ENCODE measurements at regions not wholly inside any gene's neighbourhood (a gene's known extent, or its start where the extent isn't known, plus 50 kb on each side); places are given as distances from the start of the nearest gene placed in this dataset.

DNA sequence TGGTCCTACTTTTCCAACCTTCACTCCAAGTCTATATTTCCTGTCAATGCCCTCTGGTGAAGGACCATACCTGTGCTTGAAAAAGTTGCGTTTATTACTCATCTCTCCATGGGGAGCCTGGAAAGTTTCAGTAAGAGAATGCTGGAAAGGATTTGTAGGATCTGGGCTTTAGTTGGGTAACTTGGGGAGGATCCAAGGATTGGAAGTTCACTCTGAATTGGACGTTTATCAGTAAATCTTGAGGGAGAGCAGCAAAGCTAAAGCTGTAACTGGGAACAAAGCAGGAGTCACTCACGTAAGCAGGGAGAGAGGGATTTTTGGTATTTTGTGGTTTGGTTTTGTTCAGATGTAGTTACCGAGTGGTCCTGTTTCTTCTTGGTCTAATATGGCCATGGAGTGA lies 51.4 kb upstream of the NPVF start:
- no peak for DNase-seq (ENCODE audit: low spot score)
- Mint-ChIP-seq H3K36me3 (ENCODE audit: low read depth, unreplicated experiment) (no peaks in the 10 kb centered on the region), H3K27me3 (ENCODE audit: unreplicated experiment) (peaks cover 2% of the 10 kb centered on the region), H3K4me3 (ENCODE audit: unreplicated experiment) (no peak overlapping the region), H3K27ac (ENCODE audit: unreplicated experiment) (no peak overlapping the region), H3K4me1 (ENCODE audit: unreplicated experiment) (no peaks in the 10 kb centered on the region), H3K9me3 (ENCODE audit: unreplicated experiment) (no peaks in the 10 kb centered on the region)
- TF ChIP-seq, protein P1, sequence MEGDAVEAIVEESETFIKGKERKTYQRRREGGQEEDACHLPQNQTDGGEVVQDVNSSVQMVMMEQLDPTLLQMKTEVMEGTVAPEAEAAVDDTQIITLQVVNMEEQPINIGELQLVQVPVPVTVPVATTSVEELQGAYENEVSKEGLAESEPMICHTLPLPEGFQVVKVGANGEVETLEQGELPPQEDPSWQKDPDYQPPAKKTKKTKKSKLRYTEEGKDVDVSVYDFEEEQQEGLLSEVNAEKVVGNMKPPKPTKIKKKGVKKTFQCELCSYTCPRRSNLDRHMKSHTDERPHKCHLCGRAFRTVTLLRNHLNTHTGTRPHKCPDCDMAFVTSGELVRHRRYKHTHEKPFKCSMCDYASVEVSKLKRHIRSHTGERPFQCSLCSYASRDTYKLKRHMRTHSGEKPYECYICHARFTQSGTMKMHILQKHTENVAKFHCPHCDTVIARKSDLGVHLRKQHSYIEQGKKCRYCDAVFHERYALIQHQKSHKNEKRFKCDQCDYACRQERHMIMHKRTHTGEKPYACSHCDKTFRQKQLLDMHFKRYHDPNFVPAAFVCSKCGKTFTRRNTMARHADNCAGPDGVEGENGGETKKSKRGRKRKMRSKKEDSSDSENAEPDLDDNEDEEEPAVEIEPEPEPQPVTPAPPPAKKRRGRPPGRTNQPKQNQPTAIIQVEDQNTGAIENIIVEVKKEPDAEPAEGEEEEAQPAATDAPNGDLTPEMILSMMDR (IDR thresholded peaks at IDR 0.05; ENCODE audit: unreplicated experiment): no peak

DNA sequence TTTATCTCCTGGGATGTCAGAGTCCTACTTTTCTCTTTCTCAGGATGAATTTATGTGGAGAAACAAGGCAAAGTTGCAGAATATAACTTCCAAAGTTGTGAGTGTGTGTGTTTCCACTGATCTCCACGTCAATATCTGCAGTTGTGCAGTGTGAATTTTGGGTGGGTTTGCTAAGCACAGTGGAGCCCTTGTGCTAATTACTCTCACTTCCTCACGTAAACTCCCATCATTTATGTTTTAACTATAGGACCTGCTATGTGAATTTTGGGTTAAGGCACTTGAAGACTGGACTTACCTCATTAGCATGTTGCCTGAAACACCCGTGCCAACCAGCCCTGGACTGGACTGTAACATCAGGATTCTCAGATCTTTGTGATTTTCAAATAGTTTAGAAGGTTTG lies 51.9 kb upstream of the NPVF start:
- Mint-ChIP-seq H3K27me3 (ENCODE audit: unreplicated experiment) (peaks cover 2% of the 10 kb centered on the region), H3K27ac (ENCODE audit: unreplicated experiment) (no peak overlapping the region), H3K4me3 (ENCODE audit: unreplicated experiment) (no peak overlapping the region), H3K4me1 (ENCODE audit: unreplicated experiment) (no peaks in the 10 kb centered on the region), H3K36me3 (ENCODE audit: low read depth, unreplicated experiment) (no peaks in the 10 kb centered on the region), H3K9me3 (ENCODE audit: unreplicated experiment) (no peaks in the 10 kb centered on the region)
- TF ChIP-seq, protein P1 (IDR thresholded peaks at IDR 0.05; ENCODE audit: unreplicated experiment): no peak
- no peak for DNase-seq (ENCODE audit: low spot score)

DNA sequence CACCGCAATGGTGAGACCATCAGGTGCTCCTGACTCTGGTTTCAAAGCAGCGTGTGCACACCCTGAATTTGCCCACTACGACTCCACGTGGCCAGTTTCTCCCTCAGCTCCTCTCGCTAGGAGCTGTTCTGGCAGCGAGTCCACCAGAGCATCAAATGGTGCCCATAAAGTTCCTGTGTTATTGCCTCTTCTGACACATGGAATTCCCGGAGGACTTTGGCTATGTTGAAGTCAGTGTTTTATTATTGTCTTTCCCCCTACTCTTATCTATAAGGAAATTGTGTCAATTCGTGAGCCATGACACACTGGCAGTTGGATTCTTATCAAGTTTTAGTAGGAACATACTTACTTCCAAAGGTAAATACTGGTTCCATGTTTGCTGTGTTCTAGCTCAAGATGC lies 53.9 kb upstream of the NPVF start:
- Mint-ChIP-seq H3K4me3 (ENCODE audit: unreplicated experiment) (no peak overlapping the region), H3K4me1 (ENCODE audit: unreplicated experiment) (no peaks in the 10 kb centered on the region), H3K9me3 (ENCODE audit: unreplicated experiment) (no peaks in the 10 kb centered on the region), H3K27me3 (ENCODE audit: unreplicated experiment) (peaks cover 2% of the 10 kb centered on the region), H3K36me3 (ENCODE audit: low read depth, unreplicated experiment) (no peaks in the 10 kb centered on the region), H3K27ac (ENCODE audit: unreplicated experiment) (no peak overlapping the region)
- DNase-seq (ENCODE audit: low spot score): no peak
- TF ChIP-seq, protein P1 (IDR thresholded peaks at IDR 0.05; ENCODE audit: unreplicated experiment): no peak

DNA sequence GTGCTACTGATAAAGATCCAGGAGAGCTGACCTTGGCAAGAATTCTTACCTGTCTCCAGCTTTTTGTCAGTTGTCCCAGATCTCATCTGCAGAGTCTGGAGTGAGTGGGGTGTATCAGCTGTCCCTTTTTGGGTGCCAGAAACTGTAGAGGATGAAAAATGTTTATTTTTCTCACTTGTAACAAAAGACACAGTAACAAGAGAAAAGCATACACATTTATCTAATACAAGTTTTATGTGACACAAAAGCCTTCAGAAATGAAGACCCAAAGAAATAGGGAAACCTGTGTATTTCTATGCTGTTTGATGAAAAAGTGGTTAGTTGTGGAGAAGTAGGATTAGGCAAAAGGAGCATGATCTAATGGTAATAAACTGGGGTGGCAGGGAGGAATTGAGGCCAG lies 58.5 kb upstream of the NPVF start:
- DNase-seq (ENCODE audit: low spot score): no peak
- Mint-ChIP-seq H3K36me3 (ENCODE audit: low read depth, unreplicated experiment) (no peaks in the 10 kb centered on the region), H3K4me3 (ENCODE audit: unreplicated experiment) (no peak overlapping the region), H3K4me1 (ENCODE audit: unreplicated experiment) (no peaks in the 10 kb centered on the region), H3K27me3 (ENCODE audit: unreplicated experiment) (peaks cover 2% of the 10 kb centered on the region), H3K27ac (ENCODE audit: unreplicated experiment) (no peak overlapping the region), H3K9me3 (ENCODE audit: unreplicated experiment) (no peaks in the 10 kb centered on the region)
- TF ChIP-seq, protein P1 (IDR thresholded peaks at IDR 0.05; ENCODE audit: unreplicated experiment): no peak

DNA sequence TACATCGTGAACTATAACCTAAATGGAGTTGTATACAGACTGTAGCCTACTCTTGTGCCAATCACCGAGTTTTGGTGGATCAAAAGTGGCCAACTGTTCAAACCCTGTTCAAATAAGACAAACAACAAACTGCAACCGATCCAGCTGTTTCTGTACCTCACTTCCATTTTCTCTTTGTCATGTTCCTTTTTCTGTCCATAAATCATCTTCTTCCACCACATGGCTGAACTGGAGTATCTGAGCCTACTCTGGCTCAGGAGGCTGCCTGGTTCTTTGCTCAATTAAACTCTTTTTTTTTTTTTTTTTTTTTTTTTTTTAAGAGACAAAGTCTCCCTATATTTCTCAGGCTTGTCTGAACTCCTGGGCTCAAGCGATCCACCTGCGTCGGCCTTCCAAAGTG lies 59.0 kb upstream of the NPVF start:
- no peak overlapping the region for H3K27ac Mint-ChIP-seq (ENCODE audit: unreplicated experiment)
- no peaks in the 10 kb centered on the region for H3K36me3 Mint-ChIP-seq (ENCODE audit: low read depth, unreplicated experiment)
- H3K4me1 Mint-ChIP-seq (ENCODE audit: unreplicated experiment): no peaks in the 10 kb centered on the region
- H3K4me3 Mint-ChIP-seq (ENCODE audit: unreplicated experiment): no peak overlapping the region
- TF ChIP-seq, protein P1 (IDR thresholded peaks at IDR 0.05; ENCODE audit: unreplicated experiment): no peak
- peaks cover 2% of the 10 kb centered on the region for H3K27me3 Mint-ChIP-seq (ENCODE audit: unreplicated experiment)
- no peak for DNase-seq (ENCODE audit: low spot score)
- no peaks in the 10 kb centered on the region for H3K9me3 Mint-ChIP-seq (ENCODE audit: unreplicated experiment)
